ENCODE measurements at regions not wholly inside any gene's neighbourhood (a gene's known extent, or its start where the extent isn't known, plus 50 kb on each side); places are given as distances from the start of the nearest gene placed in this dataset.

DNA sequence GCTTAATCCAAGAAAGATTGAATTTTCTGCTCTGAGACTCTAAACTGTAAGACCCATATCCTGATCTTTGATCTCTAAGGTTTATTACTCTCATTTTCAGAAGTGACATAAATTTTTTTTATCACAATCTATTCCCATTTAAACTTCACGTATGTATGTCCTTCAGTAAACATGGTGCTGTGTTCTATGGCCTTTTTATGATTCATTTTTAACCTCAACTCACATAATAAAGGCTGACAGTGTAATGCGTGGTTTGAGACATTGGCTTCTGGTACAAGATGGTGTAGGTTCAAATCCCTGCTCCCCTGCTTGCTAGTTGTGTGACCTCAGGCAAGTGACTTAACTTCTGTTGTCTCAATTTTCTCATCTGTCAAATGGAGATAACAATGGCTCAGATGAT lies 306.0 kb upstream of the AADAT start:
- POLR2A ChIA-PET = no interaction called here
- TF ChIP-seq, protein P1, sequence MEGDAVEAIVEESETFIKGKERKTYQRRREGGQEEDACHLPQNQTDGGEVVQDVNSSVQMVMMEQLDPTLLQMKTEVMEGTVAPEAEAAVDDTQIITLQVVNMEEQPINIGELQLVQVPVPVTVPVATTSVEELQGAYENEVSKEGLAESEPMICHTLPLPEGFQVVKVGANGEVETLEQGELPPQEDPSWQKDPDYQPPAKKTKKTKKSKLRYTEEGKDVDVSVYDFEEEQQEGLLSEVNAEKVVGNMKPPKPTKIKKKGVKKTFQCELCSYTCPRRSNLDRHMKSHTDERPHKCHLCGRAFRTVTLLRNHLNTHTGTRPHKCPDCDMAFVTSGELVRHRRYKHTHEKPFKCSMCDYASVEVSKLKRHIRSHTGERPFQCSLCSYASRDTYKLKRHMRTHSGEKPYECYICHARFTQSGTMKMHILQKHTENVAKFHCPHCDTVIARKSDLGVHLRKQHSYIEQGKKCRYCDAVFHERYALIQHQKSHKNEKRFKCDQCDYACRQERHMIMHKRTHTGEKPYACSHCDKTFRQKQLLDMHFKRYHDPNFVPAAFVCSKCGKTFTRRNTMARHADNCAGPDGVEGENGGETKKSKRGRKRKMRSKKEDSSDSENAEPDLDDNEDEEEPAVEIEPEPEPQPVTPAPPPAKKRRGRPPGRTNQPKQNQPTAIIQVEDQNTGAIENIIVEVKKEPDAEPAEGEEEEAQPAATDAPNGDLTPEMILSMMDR (IDR thresholded peaks at IDR 0.05; ENCODE audit: low read depth, low read length) = no peak
- H3K9me3 ChIP-seq (ENCODE audit: control insufficient read depth, insufficient read depth, low read length) = peaks cover 8% of the 10 kb centered on the region; the same call in 1 of the 2 replicates
- H3K27me3 ChIP-seq (ENCODE audit: control insufficient read depth, insufficient read depth, low read length) = no peaks in the 10 kb centered on the region
- CTCF ChIA-PET = no interaction called here
- DNase-seq (ENCODE audit: low read depth, low spot score) = no peak
- no peak overlapping the region for H3K4me3 ChIP-seq (ENCODE audit: low read depth, low read length)
- no peak overlapping the region for H3K27ac ChIP-seq (ENCODE audit: low read depth, low read length)

GRCh38 chr4:170391066-170391740 lies 301.4 kb upstream of the AADAT start:
- no peak overlapping the region for H3K4me3 ChIP-seq (ENCODE audit: low read depth, low read length)
- ChIA-PET CTCF (no interaction called here), POLR2A (no interaction called here)
- H3K27ac ChIP-seq (ENCODE audit: low read depth, low read length) = no peak overlapping the region
- no peaks in the 10 kb centered on the region for H3K27me3 ChIP-seq (ENCODE audit: control insufficient read depth, insufficient read depth, low read length)
- no peak for DNase-seq (ENCODE audit: low read depth, low spot score)
- H3K9me3 ChIP-seq (ENCODE audit: control insufficient read depth, insufficient read depth, low read length) = peaks cover 7% of the 10 kb centered on the region; the same call in 1 of the 2 replicates
- TF ChIP-seq, protein P1 (IDR thresholded peaks at IDR 0.05; ENCODE audit: low read depth, low read length) = no peak

DNA sequence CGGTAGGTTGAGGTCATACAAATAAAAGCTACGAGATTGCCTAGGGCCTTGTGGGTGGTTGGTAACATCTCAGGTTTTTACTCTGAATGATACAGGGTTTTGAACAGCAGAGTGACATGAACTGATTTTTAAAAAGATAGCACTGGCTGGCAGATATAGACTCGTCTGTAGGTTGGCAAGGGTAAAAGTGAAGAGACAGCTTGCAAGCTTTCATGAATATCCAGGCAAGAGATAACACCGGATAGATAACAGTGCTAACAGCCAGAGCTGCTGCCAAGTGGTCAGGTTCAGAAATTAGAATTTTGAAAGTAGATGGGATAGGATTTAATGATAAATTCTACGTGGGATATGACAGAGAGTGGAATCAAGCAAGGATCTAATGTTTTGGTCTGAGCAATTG lies 299.7 kb upstream of the AADAT start:
- ChIA-PET POLR2A (no interaction called here), CTCF (no interaction called here)
- Histone ChIP-seq H3K27me3 (ENCODE audit: control insufficient read depth, insufficient read depth, low read length) (no peaks in the 10 kb centered on the region), H3K27ac (ENCODE audit: low read depth, low read length) (no peak overlapping the region), H3K4me3 (ENCODE audit: low read depth, low read length) (no peak overlapping the region), H3K9me3 (ENCODE audit: control insufficient read depth, insufficient read depth, low read length) (peaks cover 14% of the 10 kb centered on the region; the same call in 1 of the 2 replicates)
- TF ChIP-seq, protein P1 (IDR thresholded peaks at IDR 0.05; ENCODE audit: low read depth, low read length) = no peak
- no peak for DNase-seq (ENCODE audit: low read depth, low spot score)

DNA sequence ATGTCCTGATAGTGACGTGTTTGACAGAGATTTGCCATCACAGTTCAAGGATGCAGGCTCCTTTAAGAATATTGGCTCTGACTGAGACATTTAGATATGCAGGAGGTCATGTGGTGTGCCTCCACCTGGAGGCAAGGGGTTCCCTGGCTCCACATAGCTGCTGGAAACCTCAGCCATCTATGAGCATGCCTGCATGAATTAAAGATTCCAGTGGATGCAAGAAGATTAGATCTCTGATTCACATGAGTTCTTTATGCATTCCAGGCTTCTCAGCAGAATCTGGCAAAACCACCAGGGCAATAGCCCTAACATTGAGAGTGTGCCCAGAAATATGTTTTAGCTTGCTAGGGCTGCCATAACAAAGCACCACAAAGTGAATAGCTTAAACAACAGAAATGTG lies 298.5 kb upstream of the AADAT start:
- H3K4me3 ChIP-seq (ENCODE audit: low read depth, low read length) = no peak overlapping the region
- no peak for DNase-seq (ENCODE audit: low read depth, low spot score)
- POLR2A ChIA-PET = no interaction called here
- H3K27ac ChIP-seq (ENCODE audit: low read depth, low read length) = no peak overlapping the region
- CTCF ChIA-PET = no interaction called here
- TF ChIP-seq, protein P1 (IDR thresholded peaks at IDR 0.05; ENCODE audit: low read depth, low read length) = no peak
- peaks cover 14% of the 10 kb centered on the region; the same call in 1 of the 2 replicates for H3K9me3 ChIP-seq (ENCODE audit: control insufficient read depth, insufficient read depth, low read length)
- no peaks in the 10 kb centered on the region for H3K27me3 ChIP-seq (ENCODE audit: control insufficient read depth, insufficient read depth, low read length)

DNA sequence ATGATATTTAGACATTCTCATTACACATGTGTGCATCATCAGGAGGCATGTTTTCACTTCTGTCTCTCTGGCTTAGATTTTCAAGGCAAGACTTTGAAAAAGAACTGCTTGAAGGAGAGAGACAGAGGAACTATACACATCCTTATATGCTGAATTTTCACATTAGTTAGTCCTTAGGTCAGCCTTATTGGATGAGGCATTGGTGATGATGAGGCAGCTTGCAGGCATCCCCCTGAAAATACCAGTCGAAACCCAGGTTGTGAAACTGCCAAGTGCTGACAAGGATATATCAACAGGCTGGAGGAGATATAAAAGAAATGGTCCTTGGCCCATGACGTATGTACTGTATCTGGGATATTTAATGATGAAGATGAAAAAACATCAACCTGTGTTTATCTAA lies 297.2 kb upstream of the AADAT start:
- ChIA-PET POLR2A (no interaction called here), CTCF (no interaction called here)
- Histone ChIP-seq H3K9me3 (ENCODE audit: control insufficient read depth, insufficient read depth, low read length) (peaks cover 14% of the 10 kb centered on the region; the same call in 1 of the 2 replicates), H3K27ac (ENCODE audit: low read depth, low read length) (no peak overlapping the region), H3K27me3 (ENCODE audit: control insufficient read depth, insufficient read depth, low read length) (no peaks in the 10 kb centered on the region), H3K4me3 (ENCODE audit: low read depth, low read length) (no peak overlapping the region)
- no peak for DNase-seq (ENCODE audit: low read depth, low spot score)
- TF ChIP-seq, protein P1 (IDR thresholded peaks at IDR 0.05; ENCODE audit: low read depth, low read length) = no peak
